ENCODE measurements at regions not wholly inside any gene's neighbourhood (a gene's known extent, or its start where the extent isn't known, plus 50 kb on each side); places are given as distances from the start of the nearest gene placed in this dataset.
"Not testable (repeated sequence)": the region's sequence is repeated elsewhere in the genome, so short reads cannot be mapped to it uniquely, and the experiment has no call there.

GRCh38 chr14:89531661-89532335 is 114.8 kb upstream of the FOXN3 start:
- no peak for DNase-seq

GRCh38 chr14:89524990-89525667 is 108.1 kb upstream of the FOXN3 start:
- no peak for DNase-seq

- no peak for DNase-seq
These were observed 107.4 kb upstream of the FOXN3 start for GRCh38 chr14:89524412-89524811.

- DNase-seq, result no peak
These were observed 105.0 kb upstream of the FOXN3 start for GRCh38 chr14:89521988-89522387.

- DNase-seq, result no peak
These were observed 102.0 kb upstream of the FOXN3 start for GRCh38 chr14:89519040-89519439.

GRCh38 chr14:89516173-89516572 is 99.1 kb upstream of the FOXN3 start:
- DNase-seq, result no peak

GRCh38 chr14:89514601-89515000 is 97.6 kb upstream of the FOXN3 start:
- no peak for DNase-seq

- DNase-seq, result no peak
These were observed 92.9 kb upstream of the FOXN3 start for GRCh38 chr14:89509891-89510290.

- DNase-seq, result no peak
These were observed 91.8 kb upstream of the FOXN3 start for GRCh38 chr14:89508863-89509262.

GRCh38 chr14:89507926-89508460 is 91.0 kb upstream of the FOXN3 start:
- DNase-seq, result no peak

GRCh38 chr14:89507521-89507920 is 90.5 kb upstream of the FOXN3 start:
- no peak for DNase-seq

- not testable (repeated sequence) for DNase-seq
These were observed 89.9 kb upstream of the FOXN3 start for GRCh38 chr14:89506891-89507452.

- DNase-seq, result no peak
These were observed 87.7 kb upstream of the FOXN3 start for GRCh38 chr14:89504602-89505313.

GRCh38 chr14:89504091-89504490 is 87.1 kb upstream of the FOXN3 start:
- DNase-seq, result no peak

GRCh38 chr14:89503431-89503996 is 86.5 kb upstream of the FOXN3 start:
- DNase-seq, result no peak

GRCh38 chr14:89502966-89503365 is 85.9 kb upstream of the FOXN3 start:
- no peak for DNase-seq

- DNase-seq, result no peak
These were observed 84.3 kb upstream of the FOXN3 start for GRCh38 chr14:89501381-89501780.

GRCh38 chr14:89500303-89500702 is 83.3 kb upstream of the FOXN3 start:
- no peak for DNase-seq

- no peak for DNase-seq
These were observed 81.8 kb upstream of the FOXN3 start for GRCh38 chr14:89498878-89499277.

- DNase-seq, result no peak
These were observed 78.7 kb upstream of the FOXN3 start for GRCh38 chr14:89495718-89496117.

GRCh38 chr14:89493877-89494634 is 77.0 kb upstream of the FOXN3 start:
- DNase-seq, result no peak
